Forelimb muscle (tissue), 1 donor: ENCODE measurements at regions not wholly inside any gene's neighbourhood (a gene's known extent, or its start where the extent isn't known, plus 50 kb on each side); places are given as distances from the start of the nearest gene placed in this dataset.
"Not testable (repeated sequence)": the region's sequence is repeated elsewhere in the genome, so short reads cannot be mapped to it uniquely, and the experiment has no call there.

ENCODE experiments used
- DNase-seq: peaks from one replicate; pipeline ENCODE4 v3.0.0-alpha.2; 2013; ENCODE audit warnings: low read depth

DNA sequence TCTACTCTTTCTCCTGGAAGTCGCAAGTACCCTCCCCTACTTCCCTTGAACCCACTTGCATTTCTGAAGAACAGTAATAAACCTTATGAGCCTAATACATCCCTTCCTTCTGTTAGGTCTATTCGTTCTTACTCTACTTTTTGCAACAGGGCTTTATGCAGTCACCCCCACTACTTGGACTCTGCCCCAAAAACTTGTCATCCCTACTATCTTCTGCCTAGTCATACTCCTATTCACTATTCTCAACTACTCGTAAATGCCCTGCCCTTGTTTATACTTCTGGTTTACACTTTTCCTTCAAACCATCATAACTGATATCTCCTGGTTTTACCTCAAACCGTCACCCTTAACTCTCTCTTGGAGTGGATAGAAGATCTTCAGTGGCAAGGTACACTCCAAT is 55.2 kb upstream of the SLIT2 start:
- DNase-seq: no peak

DNA sequence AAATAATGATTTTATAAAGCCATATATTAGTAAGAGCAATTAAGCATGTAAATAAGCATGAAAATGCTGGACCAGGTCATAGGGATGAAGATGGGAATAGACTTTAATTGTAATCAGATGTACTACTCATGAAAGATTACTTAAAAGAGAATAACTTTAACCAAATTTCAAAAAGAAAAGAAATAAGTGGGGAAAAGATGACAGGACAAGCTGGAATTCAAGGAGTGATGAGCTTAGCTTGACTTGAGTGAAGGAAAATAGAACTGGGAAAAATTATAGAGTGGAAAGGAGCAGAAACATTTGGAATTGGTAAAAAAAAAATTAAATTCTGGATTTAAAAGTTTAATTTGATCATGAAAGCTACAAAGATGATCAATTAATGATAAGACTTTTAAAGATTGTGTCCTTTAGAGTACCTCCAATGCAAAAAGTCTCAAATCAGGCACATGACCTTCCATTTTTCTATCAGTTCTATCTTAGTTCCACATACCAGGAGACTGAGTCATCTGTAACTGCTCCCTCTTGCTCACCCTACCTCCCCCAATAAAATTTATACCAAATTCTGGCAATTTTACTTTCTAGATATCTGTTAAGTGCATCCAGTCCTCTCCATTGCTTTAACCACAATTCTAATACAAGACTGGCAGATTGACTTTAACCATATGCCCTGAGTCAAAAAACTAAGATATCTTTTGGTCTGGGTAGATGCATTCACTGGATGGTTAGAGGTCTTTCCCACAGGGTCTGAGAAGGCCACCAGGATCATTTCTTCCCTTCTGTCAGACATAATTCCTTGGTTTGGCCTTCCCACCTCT is 56.4 kb upstream of the SLIT2 start:
- no peak for DNase-seq

- DNase-seq: no peak
These were observed 57.3 kb upstream of the SLIT2 start for GRCh38 chr4:20194123-20195013.

DNA sequence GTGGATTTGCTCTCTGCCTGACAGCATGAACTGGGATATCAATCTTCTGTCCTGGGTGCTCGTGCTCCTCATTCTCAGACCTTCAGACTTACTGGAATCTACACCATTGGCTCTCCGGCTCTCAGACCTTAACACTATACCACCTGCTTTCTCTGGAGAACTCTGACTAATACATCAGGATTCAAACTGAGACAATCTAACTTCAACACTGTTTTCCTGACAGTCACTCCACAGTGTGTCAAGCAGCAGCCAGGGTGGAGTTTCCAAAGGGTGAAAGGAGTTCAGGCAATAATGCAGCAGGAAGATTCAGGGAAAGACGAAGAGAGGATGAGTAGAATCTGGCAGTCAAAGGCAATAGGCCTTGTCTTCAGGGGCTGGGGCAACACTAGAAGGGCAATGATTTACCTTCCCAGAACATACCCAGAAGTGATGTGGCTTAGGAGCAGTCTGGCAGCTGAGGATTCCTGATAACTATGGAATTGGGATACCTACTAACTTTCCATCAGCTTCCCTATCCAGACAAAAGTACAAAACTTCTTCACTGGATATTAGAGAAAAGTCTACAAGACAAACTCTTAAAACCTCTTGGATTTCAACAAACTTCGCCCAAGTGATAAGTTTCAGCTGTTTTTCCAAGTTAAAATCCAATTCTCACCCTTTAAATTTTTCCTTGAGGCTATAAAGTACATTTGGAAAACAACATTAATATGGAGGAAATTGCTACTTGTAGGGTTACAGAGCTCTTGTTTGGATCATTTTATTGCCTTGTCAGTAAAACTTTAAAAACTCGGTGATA is 58.4 kb upstream of the SLIT2 start:
- DNase-seq: no peak

GRCh38 chr4:20192736-20193135 is 59.0 kb upstream of the SLIT2 start:
- DNase-seq: no peak

DNA sequence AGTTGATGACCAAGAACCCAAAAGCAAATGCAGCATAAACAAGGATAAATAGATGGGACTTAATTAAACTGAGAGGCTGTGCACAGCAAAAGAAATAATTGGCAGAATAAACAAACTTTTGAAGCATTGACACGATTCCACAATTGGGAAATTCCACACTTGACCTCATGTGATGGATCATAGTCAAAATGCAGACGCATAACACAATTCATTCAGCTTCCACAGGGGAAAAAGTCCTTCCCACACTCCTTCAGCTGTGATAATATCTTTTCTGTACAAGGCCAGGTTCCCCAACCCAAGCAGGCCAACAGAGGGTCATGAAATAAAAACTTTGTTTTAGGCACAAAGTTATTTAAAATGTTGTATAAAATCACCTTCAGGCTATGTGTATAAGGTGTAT is 66.6 kb upstream of the SLIT2 start:
- DNase-seq: no peak

GRCh38 chr4:20183131-20183530 is 68.6 kb upstream of the SLIT2 start:
- DNase-seq: not testable (repeated sequence)

DNA sequence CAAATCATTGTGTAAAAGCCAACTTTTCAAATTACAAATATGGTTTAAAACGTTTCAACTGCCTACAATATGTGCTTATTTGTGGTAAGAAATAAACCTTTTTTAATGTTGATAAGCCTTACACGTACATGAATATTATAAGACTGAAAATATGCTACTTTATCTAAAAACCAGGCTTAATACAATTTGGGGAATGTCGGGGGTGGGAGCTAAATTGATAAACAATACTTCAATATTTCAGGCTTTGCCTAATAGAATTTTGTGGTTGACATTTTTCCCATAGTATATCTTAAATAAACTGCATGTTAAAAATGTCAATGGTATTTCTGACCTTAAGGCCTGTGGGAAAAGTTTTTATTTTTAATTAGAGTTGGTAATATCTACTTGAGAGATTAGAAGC is 69.8 kb upstream of the SLIT2 start:
- no peak for DNase-seq

DNA sequence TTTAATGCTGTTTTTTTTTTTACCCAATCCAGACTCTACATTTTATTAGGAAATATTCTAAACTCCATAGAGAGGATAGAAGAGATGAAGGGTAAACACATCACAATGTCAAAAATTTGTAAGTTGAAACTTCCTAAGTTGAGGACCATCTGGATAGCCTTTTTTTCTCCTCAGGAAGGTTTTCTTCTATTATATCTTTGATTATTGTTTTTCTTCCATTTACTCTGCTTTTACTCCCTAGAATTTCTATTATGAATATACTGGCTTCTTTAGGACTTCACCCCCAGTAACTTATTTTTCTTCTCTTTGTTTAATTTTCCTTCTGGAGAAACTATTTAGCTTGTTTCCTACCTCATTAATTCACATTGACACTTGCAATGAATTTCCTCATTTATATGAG is 71.2 kb upstream of the SLIT2 start:
- no peak for DNase-seq

GRCh38 chr4:20178902-20179576 is 72.7 kb upstream of the SLIT2 start:
- no peak for DNase-seq

DNA sequence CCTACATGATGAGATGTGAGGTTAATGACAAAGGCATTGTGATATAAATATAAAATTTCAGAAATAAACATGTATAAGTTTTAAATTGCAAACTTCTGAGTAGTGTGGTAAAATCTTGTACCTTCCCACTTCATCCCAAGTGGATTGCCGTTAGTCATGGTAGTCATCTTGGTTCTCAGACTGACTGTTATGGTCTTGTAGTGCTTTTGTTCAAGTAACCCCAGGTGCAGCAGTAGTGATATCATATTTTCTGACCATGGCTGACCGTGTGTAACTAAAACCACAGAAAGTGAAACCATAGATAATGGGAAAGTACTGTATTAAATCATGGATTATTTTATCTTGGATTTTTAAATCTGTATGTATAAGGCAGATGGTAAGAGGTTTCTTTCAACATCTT is 74.8 kb upstream of the SLIT2 start:
- no peak for DNase-seq

DNA sequence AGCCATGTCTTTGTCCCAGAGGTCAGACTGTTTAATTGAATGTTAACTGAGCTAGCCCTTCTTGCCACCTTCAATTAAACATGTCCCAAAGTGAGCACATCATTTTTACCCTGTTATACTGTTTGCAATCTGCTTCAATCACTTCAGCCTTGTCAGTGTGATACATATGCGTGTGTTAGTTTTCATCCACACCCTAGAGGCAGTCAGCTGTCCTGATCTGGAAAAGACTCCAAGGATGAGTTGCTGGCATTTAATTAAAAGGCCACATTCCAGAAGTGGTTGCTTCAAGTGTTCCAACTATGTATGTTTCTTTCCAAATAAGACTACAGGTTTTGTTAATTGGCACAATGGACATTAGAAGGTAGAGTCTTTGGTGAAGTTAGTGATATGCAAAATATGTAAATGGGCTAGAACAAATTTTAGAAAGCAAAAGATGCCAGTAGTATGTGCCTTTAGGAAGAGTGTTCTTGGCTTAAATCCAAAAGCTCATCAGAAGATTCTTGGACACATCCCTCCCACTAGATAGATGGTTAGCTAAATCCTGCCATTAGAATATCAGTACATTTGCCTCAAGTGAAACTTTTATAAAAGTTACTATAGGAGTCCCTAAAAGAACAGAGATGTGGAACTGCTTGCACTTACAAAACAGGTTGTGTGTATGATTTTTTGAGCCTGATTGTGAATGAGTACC is 79.5 kb upstream of the SLIT2 start:
- DNase-seq: no peak

- no peak for DNase-seq
These were observed 85.2 kb upstream of the SLIT2 start for GRCh38 chr4:20166544-20166943.

GRCh38 chr4:20159516-20159915 is 92.2 kb upstream of the SLIT2 start:
- no peak for DNase-seq

DNA sequence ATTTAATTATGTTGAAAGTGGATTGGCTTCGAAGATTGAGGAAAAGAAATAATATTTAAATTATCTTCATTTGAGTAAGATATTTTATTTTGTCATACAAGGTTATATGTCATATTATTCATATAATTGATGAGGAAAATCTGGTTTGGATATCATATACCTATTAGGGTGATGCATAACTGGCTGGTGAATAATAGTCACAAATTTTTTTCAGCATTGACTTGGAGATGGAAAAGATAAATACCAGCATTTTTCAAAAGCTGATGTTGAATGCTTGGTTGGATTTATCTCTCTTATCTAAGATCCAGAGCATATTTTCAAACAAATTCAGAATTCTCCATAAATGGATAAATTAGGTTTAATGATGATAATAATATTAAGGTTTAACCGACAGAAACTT is 93.5 kb upstream of the SLIT2 start:
- no peak for DNase-seq

- no peak for DNase-seq
These were observed 100.3 kb upstream of the SLIT2 start for GRCh38 chr4:20151436-20151835.

GRCh38 chr4:20149143-20149542 is 102.6 kb upstream of the SLIT2 start:
- not testable (repeated sequence) for DNase-seq

DNA sequence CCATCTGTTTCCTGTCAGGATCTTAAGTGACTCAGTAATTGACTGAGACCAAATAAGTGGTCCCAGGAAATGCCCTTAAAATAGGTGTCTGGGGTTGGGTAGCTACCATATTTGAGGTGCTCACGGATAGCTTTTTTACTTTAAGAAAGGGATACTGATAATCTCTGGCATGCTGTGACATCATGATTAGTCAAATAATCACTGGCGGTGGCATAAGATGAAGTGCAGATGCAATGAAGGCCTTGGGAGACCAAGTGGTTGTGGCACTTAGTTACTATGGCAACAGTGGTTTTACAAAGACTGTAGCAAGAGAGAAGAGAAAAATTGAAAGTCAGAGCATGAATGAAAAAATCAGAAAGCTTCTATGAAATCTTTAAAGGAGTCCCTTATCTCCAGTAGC is 114.5 kb upstream of the SLIT2 start:
- DNase-seq: no peak

DNA sequence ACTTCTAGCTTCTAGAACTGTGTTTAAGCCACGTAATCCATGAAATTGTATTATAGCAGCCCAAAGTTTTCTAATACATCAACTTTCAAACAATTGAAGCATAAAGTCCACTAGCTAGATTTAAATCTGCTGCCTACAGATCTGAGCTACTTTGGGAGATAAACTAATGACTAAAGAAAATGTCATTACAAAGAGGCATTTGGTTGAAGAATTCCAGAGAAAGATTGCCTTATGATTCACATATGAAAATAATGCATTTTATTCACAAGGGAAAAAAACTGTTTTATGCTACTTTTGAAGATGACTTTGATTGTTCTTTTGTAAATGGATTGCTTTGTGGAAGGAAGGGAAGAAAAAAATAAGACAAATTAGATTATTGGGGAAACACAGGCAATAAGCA is 124.1 kb upstream of the SLIT2 start:
- no peak for DNase-seq

DNA sequence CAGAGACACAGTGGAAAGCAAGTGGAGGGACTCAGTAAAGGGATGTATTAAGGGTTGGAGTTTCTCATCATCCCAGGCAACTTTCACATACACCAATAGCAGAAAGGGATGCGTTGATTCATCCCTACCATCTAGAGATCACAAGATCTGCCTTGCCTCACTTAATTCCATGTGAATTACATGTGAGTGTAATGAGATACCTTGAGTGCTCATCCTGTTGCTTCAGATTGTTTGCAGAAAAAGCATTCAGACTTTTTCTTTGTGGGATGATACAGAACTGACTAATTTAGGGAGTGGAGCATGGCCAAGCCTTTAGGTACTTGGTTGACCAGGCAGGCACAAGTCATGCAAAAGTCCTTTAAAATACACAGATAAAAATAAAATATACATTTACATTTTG is 124.8 kb upstream of the SLIT2 start:
- DNase-seq: no peak
